MCF 10A (cell line): ENCODE measurements at regions not wholly inside any gene's neighbourhood (a gene's known extent, or its start where the extent isn't known, plus 50 kb on each side); places are given as distances from the start of the nearest gene placed in this dataset.

Experiments
- BruUV-seq: library from RNA; stranded (reverse); fragments of 400-500 nt; replicated peaks from 2 replicates; lab custom pipeline; 2021; lab: Mats Ljungman, UMichigan
- CTCF ChIA-PET: fragments of 300-600 bp; sonication (Branson Sonifier 250); formaldehyde crosslinking; extraction: SDS; loops from one replicate; lab custom pipeline; 2021; ENCODE audit warnings: antibody characterized with exemption, inconsistent platforms; lab: Yijun Ruan, JAX
- POLR2A ChIA-PET: fragments of 300-600, 350-650 bp; sonication (Branson Sonifier 250); formaldehyde crosslinking; extraction: SDS; loops from one replicate; lab custom pipeline; 2020; ENCODE audit warnings: antibody characterized with exemption, inconsistent platforms; lab: Yijun Ruan, JAX
- DNase-seq: peaks from one replicate; pipeline ENCODE4 v3.0.0-alpha.2; 2018; ENCODE audit not compliant: unreplicated experiment
- H3K27ac Mint-ChIP-seq: one replicate; pipeline ENCODE4 v1.8.0; 2022; ENCODE audit warnings: mild to moderate bottlenecking, low read depth, mixed read lengths; ENCODE audit not compliant: unreplicated experiment
- H3K27me3 Mint-ChIP-seq: one replicate; pipeline ENCODE4 v1.8.0; 2022; ENCODE audit warnings: mixed read lengths; ENCODE audit not compliant: insufficient read depth, unreplicated experiment
- H3K36me3 Mint-ChIP-seq: one replicate; pipeline ENCODE4 v1.8.0; 2022; ENCODE audit warnings: mild to moderate bottlenecking, moderate library complexity, mixed read lengths; ENCODE audit not compliant: insufficient read depth, unreplicated experiment
- H3K4me1 Mint-ChIP-seq: one replicate; pipeline ENCODE4 v1.8.0; 2022; ENCODE audit warnings: mixed read lengths; ENCODE audit not compliant: insufficient read depth, unreplicated experiment
- H3K4me3 Mint-ChIP-seq: one replicate; pipeline ENCODE4 v1.8.0; 2022; ENCODE audit warnings: mild to moderate bottlenecking, moderate library complexity, mixed read lengths; ENCODE audit not compliant: unreplicated experiment
- H3K9me3 Mint-ChIP-seq: one replicate; pipeline ENCODE4 v1.8.0; 2022; ENCODE audit warnings: mixed read lengths; ENCODE audit not compliant: unreplicated experiment
- CTCF ChIP-seq: fragments of 200-600 bp; IDR thresholded peaks from one replicate; pipeline ENCODE4 v1.8.0; 2022; ENCODE audit warnings: antibody characterized with exemption, mild to moderate bottlenecking; ENCODE audit not compliant: unreplicated experiment
- intact Hi-C: fragments of 100-400 bp; cut with micrococcal nuclease; formaldehyde crosslinking; loops from 2 replicates; pipeline ENCODE4 v1.14.1; 2022

- CTCF ChIA-PET, result no interaction called here
- BruUV-seq, result no TSS peak
These were observed 285.0 kb upstream of the PCDH20 start for GRCh38 chr13:61700620-61701019.

GRCh38 chr13:61700181-61700580, 284.5 kb upstream of the PCDH20 start:
- Mint-ChIP-seq H3K4me3 (no peak overlapping the region), H3K36me3 (no peaks in the 10 kb centered on the region), H3K27ac (no peak overlapping the region), H3K4me1 (no peaks in the 10 kb centered on the region), H3K9me3 (peaks cover 13% of the 10 kb centered on the region), H3K27me3 (no peaks in the 10 kb centered on the region)
- CTCF ChIA-PET, result no interaction called here
- BruUV-seq, result no TSS peak
- intact Hi-C loops, result no loop called here
- POLR2A ChIA-PET, result no interaction called here
- TF ChIP-seq CTCF, result no peak
- no peak for DNase-seq

More at GRCh38 chr13:61700620-61701019, 285.0 kb upstream of the PCDH20 start:
- peaks cover 16% of the 10 kb centered on the region for H3K9me3 Mint-ChIP-seq
- H3K4me3 Mint-ChIP-seq, result no peak overlapping the region
- no peak overlapping the region for H3K27ac Mint-ChIP-seq
- POLR2A ChIA-PET, result interaction anchor here (0.7 kb wide), 1 partner anchor 1047 kb away, joined by 3 read pairs; no protein-coding TSS in a partner anchor
- DNase-seq, result no peak
- no peaks in the 10 kb centered on the region for H3K4me1 Mint-ChIP-seq
- TF ChIP-seq CTCF, result no peak
- no peaks in the 10 kb centered on the region for H3K27me3 Mint-ChIP-seq
- no peaks in the 10 kb centered on the region for H3K36me3 Mint-ChIP-seq
- intact Hi-C loops, result no loop called here

- POLR2A ChIA-PET, result interaction anchor here (0.6 kb wide), 1 partner anchor 134 kb away, joined by 3 read pairs; no protein-coding TSS in a partner anchor
- CTCF ChIA-PET, result no interaction called here
These were observed 281.0 kb upstream of the PCDH20 start for GRCh38 chr13:61696676-61697075.

GRCh38 chr13:61695147-61695546, 279.5 kb upstream of the PCDH20 start:
- intact Hi-C loops, result no loop called here
- CTCF ChIA-PET, result interaction anchor here (1.1 kb wide), 1 partner anchor 17 kb away, joined by 7 read pairs; no protein-coding TSS in a partner anchor
- H3K4me3 Mint-ChIP-seq, result no peak overlapping the region
- no peak for TF ChIP-seq CTCF
- DNase-seq, result peak; percentile 45
- H3K36me3 Mint-ChIP-seq, result no peaks in the 10 kb centered on the region
- no peaks in the 10 kb centered on the region for H3K27me3 Mint-ChIP-seq
- H3K4me1 Mint-ChIP-seq, result no peaks in the 10 kb centered on the region
- POLR2A ChIA-PET, result interaction anchor here (1.2 kb wide), 1 partner anchor 30 kb away, joined by 3 read pairs; no protein-coding TSS in a partner anchor
- BruUV-seq, result no TSS peak
- no peak overlapping the region for H3K27ac Mint-ChIP-seq
- H3K9me3 Mint-ChIP-seq, result no peaks in the 10 kb centered on the region

More at GRCh38 chr13:61696676-61697075, 281.0 kb upstream of the PCDH20 start:
- H3K36me3 Mint-ChIP-seq, result no peaks in the 10 kb centered on the region
- intact Hi-C loops, result no loop called here
- no peak overlapping the region for H3K4me3 Mint-ChIP-seq
- no peaks in the 10 kb centered on the region for H3K4me1 Mint-ChIP-seq
- BruUV-seq, result no TSS peak
- no peaks in the 10 kb centered on the region for H3K9me3 Mint-ChIP-seq
- no peak for TF ChIP-seq CTCF
- no peaks in the 10 kb centered on the region for H3K27me3 Mint-ChIP-seq
- no peak for DNase-seq
- no peak overlapping the region for H3K27ac Mint-ChIP-seq
